OCI-LY1 (cell line): ENCODE measurements at regions not wholly inside any gene's neighbourhood (a gene's known extent, or its start where the extent isn't known, plus 50 kb on each side); places are given as distances from the start of the nearest gene placed in this dataset.

Source experiments
- EZH2 ChIP-seq: fragments of 200-600 bp; sonication (generic), shearing (Covaris generic); IDR thresholded peaks from 2 replicates; pipeline ENCODE4 v1.8.0; 2017; ENCODE audit warnings: borderline replicate concordance, mixed run types, mild to moderate bottlenecking, antibody characterized with exemption, low read length, moderate library complexity, mixed read lengths
- TF ChIP-seq, protein P1 (sequence below): fragments of 200-600 bp; sonication (generic), shearing (Covaris generic); IDR thresholded peaks from 2 replicates; pipeline ENCODE4 v1.5.1; 2017; ENCODE audit warnings: mild to moderate bottlenecking, antibody characterized with exemption, low read length, moderate library complexity, mixed read lengths

DNA sequence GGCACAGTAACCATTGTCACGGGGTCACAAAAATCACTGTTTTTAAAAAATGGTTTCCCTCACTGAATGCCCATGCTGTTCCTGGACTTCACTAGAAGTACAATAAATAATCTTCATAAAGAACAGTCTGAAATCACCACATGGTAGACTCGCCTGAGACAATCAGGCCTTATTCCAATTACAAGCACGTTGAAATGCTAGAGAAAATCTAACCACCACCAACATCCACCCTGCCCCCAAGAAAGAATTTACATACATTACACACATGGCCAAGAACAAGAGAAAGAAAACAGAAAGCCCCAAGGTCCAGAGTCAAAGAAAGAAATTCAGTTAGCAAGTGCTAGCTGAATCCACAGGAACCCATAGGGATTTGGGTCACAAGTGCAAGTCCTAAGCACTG lies 107.0 kb upstream of the ERG start:
- TF ChIP-seq, protein P1, sequence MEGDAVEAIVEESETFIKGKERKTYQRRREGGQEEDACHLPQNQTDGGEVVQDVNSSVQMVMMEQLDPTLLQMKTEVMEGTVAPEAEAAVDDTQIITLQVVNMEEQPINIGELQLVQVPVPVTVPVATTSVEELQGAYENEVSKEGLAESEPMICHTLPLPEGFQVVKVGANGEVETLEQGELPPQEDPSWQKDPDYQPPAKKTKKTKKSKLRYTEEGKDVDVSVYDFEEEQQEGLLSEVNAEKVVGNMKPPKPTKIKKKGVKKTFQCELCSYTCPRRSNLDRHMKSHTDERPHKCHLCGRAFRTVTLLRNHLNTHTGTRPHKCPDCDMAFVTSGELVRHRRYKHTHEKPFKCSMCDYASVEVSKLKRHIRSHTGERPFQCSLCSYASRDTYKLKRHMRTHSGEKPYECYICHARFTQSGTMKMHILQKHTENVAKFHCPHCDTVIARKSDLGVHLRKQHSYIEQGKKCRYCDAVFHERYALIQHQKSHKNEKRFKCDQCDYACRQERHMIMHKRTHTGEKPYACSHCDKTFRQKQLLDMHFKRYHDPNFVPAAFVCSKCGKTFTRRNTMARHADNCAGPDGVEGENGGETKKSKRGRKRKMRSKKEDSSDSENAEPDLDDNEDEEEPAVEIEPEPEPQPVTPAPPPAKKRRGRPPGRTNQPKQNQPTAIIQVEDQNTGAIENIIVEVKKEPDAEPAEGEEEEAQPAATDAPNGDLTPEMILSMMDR, result no peak
- no peak for TF ChIP-seq EZH2
